ENCODE measurements at regions not wholly inside any gene's neighbourhood (a gene's known extent, or its start where the extent isn't known, plus 50 kb on each side); places are given as distances from the start of the nearest gene placed in this dataset.
"Not testable (repeated sequence)": the region's sequence is repeated elsewhere in the genome, so short reads cannot be mapped to it uniquely, and the experiment has no call there.

GRCh38 chrY:7723991-7724632 lies 812.6 kb upstream of the AMELY start:
- no peaks in the 10 kb centered on the region for H3K9me3 ChIP-seq (ENCODE audit: control insufficient read depth in 2 of 2, insufficient read depth in 1 of 2, low read length in 1 of 2)
- no peaks in the 10 kb centered on the region for H3K4me1 ChIP-seq (ENCODE audit: control insufficient read depth in 2 of 2, insufficient read depth in 2 of 2, low read length in 2 of 2)
- WGBS: 6% methylated on average over 1 of the region's 1 CpG
- no peak overlapping the region for H3K4me3 ChIP-seq (ENCODE audit: low read length in 2 of 2)
- DNase-seq (ENCODE audit: low read depth in 6 of 9, low spot score in 9 of 9): no peak
- H3K27ac ChIP-seq (ENCODE audit: low read depth in 1 of 2, low read length in 1 of 2): no peak overlapping the region
- H3K36me3 ChIP-seq (ENCODE audit: control insufficient read depth in 2 of 2, insufficient read depth in 2 of 2, low read length in 1 of 2): no peaks in the 10 kb centered on the region
- no peaks in the 10 kb centered on the region for H3K27me3 ChIP-seq (ENCODE audit: control insufficient read depth in 2 of 2, insufficient read depth in 1 of 2, low read length in 1 of 2)

GRCh38 chrY:7723127-7723526 lies 811.6 kb upstream of the AMELY start:
- no peaks in the 10 kb centered on the region for H3K36me3 ChIP-seq (ENCODE audit: control insufficient read depth in 2 of 2, insufficient read depth in 2 of 2, low read length in 1 of 2)
- H3K27ac ChIP-seq (ENCODE audit: low read depth in 1 of 2, low read length in 1 of 2): no peak overlapping the region
- WGBS: 96% methylated on average over 2 of the region's 2 CpGs
- H3K4me1 ChIP-seq (ENCODE audit: control insufficient read depth in 2 of 2, insufficient read depth in 2 of 2, low read length in 2 of 2): no peaks in the 10 kb centered on the region
- H3K27me3 ChIP-seq (ENCODE audit: control insufficient read depth in 2 of 2, insufficient read depth in 1 of 2, low read length in 1 of 2): no peaks in the 10 kb centered on the region
- no peak for DNase-seq (ENCODE audit: low read depth in 6 of 9, low spot score in 9 of 9)
- H3K9me3 ChIP-seq (ENCODE audit: control insufficient read depth in 2 of 2, insufficient read depth in 1 of 2, low read length in 1 of 2): no peaks in the 10 kb centered on the region
- H3K4me3 ChIP-seq (ENCODE audit: low read length in 2 of 2): no peak overlapping the region

GRCh38 chrY:7722566-7722965 lies 811.0 kb upstream of the AMELY start:
- H3K4me1 ChIP-seq (ENCODE audit: control insufficient read depth in 2 of 2, insufficient read depth in 2 of 2, low read length in 2 of 2): no peaks in the 10 kb centered on the region
- no peak overlapping the region for H3K4me3 ChIP-seq (ENCODE audit: low read length in 2 of 2)
- H3K9me3 ChIP-seq (ENCODE audit: control insufficient read depth in 2 of 2, insufficient read depth in 1 of 2, low read length in 1 of 2): no peaks in the 10 kb centered on the region
- H3K27ac ChIP-seq (ENCODE audit: low read depth in 1 of 2, low read length in 1 of 2): no peak overlapping the region
- no peak for DNase-seq (ENCODE audit: low read depth in 6 of 9, low spot score in 9 of 9)
- H3K27me3 ChIP-seq (ENCODE audit: control insufficient read depth in 2 of 2, insufficient read depth in 1 of 2, low read length in 1 of 2): no peaks in the 10 kb centered on the region
- H3K36me3 ChIP-seq (ENCODE audit: control insufficient read depth in 2 of 2, insufficient read depth in 2 of 2, low read length in 1 of 2): no peaks in the 10 kb centered on the region

- Histone ChIP-seq H3K36me3 (ENCODE audit: control insufficient read depth in 2 of 2, insufficient read depth in 2 of 2, low read length in 1 of 2) (no peaks in the 10 kb centered on the region), H3K4me1 (ENCODE audit: control insufficient read depth in 2 of 2, insufficient read depth in 2 of 2, low read length in 2 of 2) (no peaks in the 10 kb centered on the region), H3K27me3 (ENCODE audit: control insufficient read depth in 2 of 2, insufficient read depth in 1 of 2, low read length in 1 of 2) (no peaks in the 10 kb centered on the region), H3K4me3 (ENCODE audit: low read length in 2 of 2) (no peak overlapping the region), H3K9me3 (ENCODE audit: control insufficient read depth in 2 of 2, insufficient read depth in 1 of 2, low read length in 1 of 2) (no peaks in the 10 kb centered on the region), H3K27ac (ENCODE audit: low read depth in 1 of 2, low read length in 1 of 2) (no peak overlapping the region)
- 92% methylated on average over 1 of the region's 1 CpG for WGBS
- no peak for DNase-seq (ENCODE audit: low read depth in 6 of 9, low spot score in 9 of 9)
These were observed 809.4 kb upstream of the AMELY start for GRCh38 chrY:7720974-7721373.

GRCh38 chrY:7719271-7719670 lies 807.7 kb upstream of the AMELY start:
- DNase-seq (ENCODE audit: low read depth in 6 of 9, low spot score in 9 of 9): no peak
- WGBS: 84% methylated on average over 2 of the region's 2 CpGs
- Histone ChIP-seq H3K4me3 (ENCODE audit: low read length in 2 of 2) (no peak overlapping the region), H3K36me3 (ENCODE audit: control insufficient read depth in 2 of 2, insufficient read depth in 2 of 2, low read length in 1 of 2) (no peaks in the 10 kb centered on the region), H3K27me3 (ENCODE audit: control insufficient read depth in 2 of 2, insufficient read depth in 1 of 2, low read length in 1 of 2) (no peaks in the 10 kb centered on the region), H3K4me1 (ENCODE audit: control insufficient read depth in 2 of 2, insufficient read depth in 2 of 2, low read length in 2 of 2) (no peaks in the 10 kb centered on the region), H3K9me3 (ENCODE audit: control insufficient read depth in 2 of 2, insufficient read depth in 1 of 2, low read length in 1 of 2) (no peaks in the 10 kb centered on the region), H3K27ac (ENCODE audit: low read depth in 1 of 2, low read length in 1 of 2) (no peak overlapping the region)

- DNase-seq (ENCODE audit: low read depth in 6 of 9, low spot score in 9 of 9): no peak
- H3K9me3 ChIP-seq (ENCODE audit: control insufficient read depth in 2 of 2, insufficient read depth in 1 of 2, low read length in 1 of 2): no peaks in the 10 kb centered on the region
- no peaks in the 10 kb centered on the region for H3K4me1 ChIP-seq (ENCODE audit: control insufficient read depth in 2 of 2, insufficient read depth in 2 of 2, low read length in 2 of 2)
- H3K4me3 ChIP-seq (ENCODE audit: low read length in 2 of 2): no peak overlapping the region
- H3K36me3 ChIP-seq (ENCODE audit: control insufficient read depth in 2 of 2, insufficient read depth in 2 of 2, low read length in 1 of 2): no peaks in the 10 kb centered on the region
- WGBS: 64% methylated on average over 3 of the region's 3 CpGs
- H3K27ac ChIP-seq (ENCODE audit: low read depth in 1 of 2, low read length in 1 of 2): no peak overlapping the region
- no peaks in the 10 kb centered on the region for H3K27me3 ChIP-seq (ENCODE audit: control insufficient read depth in 2 of 2, insufficient read depth in 1 of 2, low read length in 1 of 2)
These were observed 807.1 kb upstream of the AMELY start for GRCh38 chrY:7718626-7719025.

GRCh38 chrY:7718126-7718525 lies 806.6 kb upstream of the AMELY start:
- Histone ChIP-seq H3K36me3 (ENCODE audit: control insufficient read depth in 2 of 2, insufficient read depth in 2 of 2, low read length in 1 of 2) (no peaks in the 10 kb centered on the region), H3K9me3 (ENCODE audit: control insufficient read depth in 2 of 2, insufficient read depth in 1 of 2, low read length in 1 of 2) (no peaks in the 10 kb centered on the region), H3K27me3 (ENCODE audit: control insufficient read depth in 2 of 2, insufficient read depth in 1 of 2, low read length in 1 of 2) (no peaks in the 10 kb centered on the region), H3K4me3 (ENCODE audit: low read length in 2 of 2) (no peak overlapping the region), H3K27ac (ENCODE audit: low read depth in 1 of 2, low read length in 1 of 2) (no peak overlapping the region), H3K4me1 (ENCODE audit: control insufficient read depth in 2 of 2, insufficient read depth in 2 of 2, low read length in 2 of 2) (no peaks in the 10 kb centered on the region)
- 93% methylated on average over 2 of the region's 2 CpGs for WGBS
- DNase-seq (ENCODE audit: low read depth in 6 of 9, low spot score in 9 of 9): no peak

- H3K27ac ChIP-seq (ENCODE audit: low read depth in 1 of 2, low read length in 1 of 2): no peak overlapping the region
- no peaks in the 10 kb centered on the region for H3K27me3 ChIP-seq (ENCODE audit: control insufficient read depth in 2 of 2, insufficient read depth in 1 of 2, low read length in 1 of 2)
- no peaks in the 10 kb centered on the region for H3K36me3 ChIP-seq (ENCODE audit: control insufficient read depth in 2 of 2, insufficient read depth in 2 of 2, low read length in 1 of 2)
- no peaks in the 10 kb centered on the region for H3K4me1 ChIP-seq (ENCODE audit: control insufficient read depth in 2 of 2, insufficient read depth in 2 of 2, low read length in 2 of 2)
- no peak for DNase-seq (ENCODE audit: low read depth in 6 of 9, low spot score in 9 of 9)
- 52% methylated on average over 2 of the region's 2 CpGs for WGBS
- H3K4me3 ChIP-seq (ENCODE audit: low read length in 2 of 2): no peak overlapping the region
- H3K9me3 ChIP-seq (ENCODE audit: control insufficient read depth in 2 of 2, insufficient read depth in 1 of 2, low read length in 1 of 2): no peaks in the 10 kb centered on the region
These were observed 802.9 kb upstream of the AMELY start for GRCh38 chrY:7714426-7714825.

GRCh38 chrY:7713738-7714137 lies 802.2 kb upstream of the AMELY start:
- not testable (repeated sequence) for H3K4me1 ChIP-seq (ENCODE audit: control insufficient read depth in 2 of 2, insufficient read depth in 2 of 2, low read length in 2 of 2); H3K9me3 ChIP-seq (ENCODE audit: control insufficient read depth in 2 of 2, insufficient read depth in 1 of 2, low read length in 1 of 2); H3K27ac ChIP-seq (ENCODE audit: low read depth in 1 of 2, low read length in 1 of 2); H3K27me3 ChIP-seq (ENCODE audit: control insufficient read depth in 2 of 2, insufficient read depth in 1 of 2, low read length in 1 of 2); DNase-seq (ENCODE audit: low read depth in 6 of 9, low spot score in 9 of 9); H3K36me3 ChIP-seq (ENCODE audit: control insufficient read depth in 2 of 2, insufficient read depth in 2 of 2, low read length in 1 of 2); H3K4me3 ChIP-seq (ENCODE audit: low read length in 2 of 2)
- WGBS: 92% methylated on average over 3 of the region's 3 CpGs

GRCh38 chrY:7712289-7712688 lies 800.7 kb upstream of the AMELY start:
- Histone ChIP-seq H3K36me3 (ENCODE audit: control insufficient read depth in 2 of 2, insufficient read depth in 2 of 2, low read length in 1 of 2) (no peaks in the 10 kb centered on the region), H3K27me3 (ENCODE audit: control insufficient read depth in 2 of 2, insufficient read depth in 1 of 2, low read length in 1 of 2) (no peaks in the 10 kb centered on the region), H3K27ac (ENCODE audit: low read depth in 1 of 2, low read length in 1 of 2) (no peak overlapping the region), H3K9me3 (ENCODE audit: control insufficient read depth in 2 of 2, insufficient read depth in 1 of 2, low read length in 1 of 2) (no peaks in the 10 kb centered on the region), H3K4me3 (ENCODE audit: low read length in 2 of 2) (no peak overlapping the region), H3K4me1 (ENCODE audit: control insufficient read depth in 2 of 2, insufficient read depth in 2 of 2, low read length in 2 of 2) (no peaks in the 10 kb centered on the region)
- DNase-seq (ENCODE audit: low read depth in 6 of 9, low spot score in 9 of 9): no peak
- 91% methylated on average over 3 of the region's 3 CpGs for WGBS
